ENCODE measurements at regions not wholly inside any gene's neighbourhood (a gene's known extent, or its start where the extent isn't known, plus 50 kb on each side); places are given as distances from the start of the nearest gene placed in this dataset.
"Not testable (repeated sequence)": the region's sequence is repeated elsewhere in the genome, so short reads cannot be mapped to it uniquely, and the experiment has no call there.

GRCh38 chr12:23277831-23278230 lies 652.9 kb downstream of the ETNK1 start:
- no peak for DNase-seq

GRCh38 chr12:23281295-23281694 lies 656.3 kb downstream of the ETNK1 start:
- DNase-seq = no peak

GRCh38 chr12:23282701-23283100 lies 657.7 kb downstream of the ETNK1 start:
- DNase-seq = no peak

- DNase-seq = not testable (repeated sequence)
Measured at GRCh38 chr12:23285764-23286530, 661.0 kb downstream of the ETNK1 start.

- DNase-seq = no peak
Measured at GRCh38 chr12:23290627-23291330, 658.7 kb downstream of the SOX5 start.

GRCh38 chr12:23303220-23303619 lies 646.2 kb downstream of the SOX5 start:
- DNase-seq = no peak

GRCh38 chr12:23303821-23304220 lies 645.6 kb downstream of the SOX5 start:
- DNase-seq = no peak

GRCh38 chr12:23333938-23334337 lies 615.5 kb downstream of the SOX5 start:
- no peak for DNase-seq

- no peak for DNase-seq
Measured at GRCh38 chr12:23335593-23335992, 613.9 kb downstream of the SOX5 start.

GRCh38 chr12:23337213-23337612 lies 612.3 kb downstream of the SOX5 start:
- DNase-seq = no peak

GRCh38 chr12:23340351-23340750 lies 609.1 kb downstream of the SOX5 start:
- no peak for DNase-seq

GRCh38 chr12:23342407-23342806 lies 607.1 kb downstream of the SOX5 start:
- DNase-seq = no peak

GRCh38 chr12:23349564-23349963 lies 599.9 kb downstream of the SOX5 start:
- DNase-seq = no peak

GRCh38 chr12:23350808-23351207 lies 598.7 kb downstream of the SOX5 start:
- no peak for DNase-seq

GRCh38 chr12:23352670-23353069 lies 596.8 kb downstream of the SOX5 start:
- DNase-seq = no peak

- no peak for DNase-seq
Measured at GRCh38 chr12:23354800-23355199, 594.7 kb downstream of the SOX5 start.

- no peak for DNase-seq
Measured at GRCh38 chr12:23356440-23356839, 593.0 kb downstream of the SOX5 start.

GRCh38 chr12:23356927-23357708 lies 592.4 kb downstream of the SOX5 start:
- no peak for DNase-seq

GRCh38 chr12:23359975-23360701 lies 589.3 kb downstream of the SOX5 start:
- DNase-seq = no peak

- DNase-seq = no peak
Measured at GRCh38 chr12:23361971-23362370, 587.5 kb downstream of the SOX5 start.

- DNase-seq = no peak
Measured at GRCh38 chr12:23368590-23368989, 580.9 kb downstream of the SOX5 start.

GRCh38 chr12:23375621-23376020 lies 573.8 kb downstream of the SOX5 start:
- no peak for DNase-seq
